ENCODE measurements at regions not wholly inside any gene's neighbourhood (a gene's known extent, or its start where the extent isn't known, plus 50 kb on each side); places are given as distances from the start of the nearest gene placed in this dataset.

DNA sequence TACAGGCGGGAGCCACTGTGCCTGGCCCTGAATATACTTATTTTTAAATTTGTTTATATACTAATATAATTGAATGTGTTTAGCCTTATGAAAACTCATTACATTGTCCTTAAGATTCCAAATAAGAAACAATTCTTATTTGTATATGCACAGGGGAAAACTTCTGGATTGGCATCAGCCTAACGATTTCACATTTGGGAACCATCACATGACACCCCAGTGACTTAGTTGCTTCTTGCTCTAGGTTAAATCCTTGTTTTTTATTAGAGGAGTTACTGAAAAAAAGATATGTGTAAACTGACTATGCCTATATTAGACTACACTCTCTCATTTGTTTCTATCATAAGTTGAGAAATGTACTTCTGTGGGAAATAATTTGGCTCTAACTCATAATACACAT is 520.2 kb downstream of the SPRY1 start:
- TF ChIP-seq, protein P1, sequence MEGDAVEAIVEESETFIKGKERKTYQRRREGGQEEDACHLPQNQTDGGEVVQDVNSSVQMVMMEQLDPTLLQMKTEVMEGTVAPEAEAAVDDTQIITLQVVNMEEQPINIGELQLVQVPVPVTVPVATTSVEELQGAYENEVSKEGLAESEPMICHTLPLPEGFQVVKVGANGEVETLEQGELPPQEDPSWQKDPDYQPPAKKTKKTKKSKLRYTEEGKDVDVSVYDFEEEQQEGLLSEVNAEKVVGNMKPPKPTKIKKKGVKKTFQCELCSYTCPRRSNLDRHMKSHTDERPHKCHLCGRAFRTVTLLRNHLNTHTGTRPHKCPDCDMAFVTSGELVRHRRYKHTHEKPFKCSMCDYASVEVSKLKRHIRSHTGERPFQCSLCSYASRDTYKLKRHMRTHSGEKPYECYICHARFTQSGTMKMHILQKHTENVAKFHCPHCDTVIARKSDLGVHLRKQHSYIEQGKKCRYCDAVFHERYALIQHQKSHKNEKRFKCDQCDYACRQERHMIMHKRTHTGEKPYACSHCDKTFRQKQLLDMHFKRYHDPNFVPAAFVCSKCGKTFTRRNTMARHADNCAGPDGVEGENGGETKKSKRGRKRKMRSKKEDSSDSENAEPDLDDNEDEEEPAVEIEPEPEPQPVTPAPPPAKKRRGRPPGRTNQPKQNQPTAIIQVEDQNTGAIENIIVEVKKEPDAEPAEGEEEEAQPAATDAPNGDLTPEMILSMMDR (IDR thresholded peaks at IDR 0.05) = no peak
- no peak for TF ChIP-seq EZH2 (IDR thresholded peaks at IDR 0.05; ENCODE audit: borderline replicate concordance, insufficient read depth, low read depth, low read length, poor library complexity, severe bottlenecking)
- Mint-ChIP-seq H3K27ac (no peak overlapping the region), H3K9me3 (ENCODE audit: insufficient read depth) (no peaks in the 10 kb centered on the region), H3K4me1 (no peaks in the 10 kb centered on the region), H3K4me3 (no peak overlapping the region), H3K27me3 (no peaks in the 10 kb centered on the region)
- no peaks in the 10 kb centered on the region for H3K36me3 ChIP-seq (replicated peaks in 1 of 2; ENCODE audit: control extremely low read depth in 1 of 2, control insufficient read depth in 1 of 2, extremely low read depth in 1 of 2, insufficient read depth in 2 of 2, low read length in 1 of 2)
- no peak overlapping the region for H2AFZ ChIP-seq (ENCODE audit: insufficient read depth, low read depth, low read length, poor library complexity, severe bottlenecking)
- CTCF ChIA-PET = no interaction called here
- ATAC-seq (ENCODE audit: low read depth) = no peak
- POLR2A ChIA-PET = no interaction called here
- no peaks in the 10 kb centered on the region for H3K9me3 ChIP-seq (ENCODE audit: control extremely low read depth in 1 of 3, control insufficient read depth in 2 of 3, insufficient read depth in 1 of 3, low read length in 2 of 3)
- no peak overlapping the region for H3K4me3 ChIP-seq (ENCODE audit: control extremely low read depth in 1 of 5, extremely low read depth in 1 of 5, insufficient read depth in 1 of 5, low read depth in 2 of 5, low read length in 4 of 5)
- intact Hi-C loops (cut with micrococcal nuclease) = no loop called here
- H3K27ac ChIP-seq (ENCODE audit: low read length in 2 of 2) = no peak overlapping the region
- no CpG with 5 or more reads among the region's 2 CpGs for WGBS (ENCODE audit: insufficient coverage)
- H3K9ac ChIP-seq (ENCODE audit: low read length) = no peak overlapping the region
- no peaks in the 10 kb centered on the region for H3K27me3 ChIP-seq (replicated peaks in 1 of 4; ENCODE audit: control extremely low read depth in 1 of 4, control insufficient read depth in 3 of 4, insufficient read depth in 4 of 4, low read length in 3 of 4)
- DNase-seq = no peak
- no peaks in the 10 kb centered on the region for H3K4me1 ChIP-seq (ENCODE audit: control insufficient read depth in 2 of 2, insufficient read depth in 2 of 2, low read length in 2 of 2)
- no peaks in the 10 kb centered on the region for H4K20me1 ChIP-seq (ENCODE audit: control insufficient read depth, insufficient read depth, low read length, poor library complexity, severe bottlenecking)
- no peaks in the 10 kb centered on the region for H3K79me2 ChIP-seq (ENCODE audit: control insufficient read depth, insufficient read depth, low read length)
- H3K4me2 ChIP-seq (replicated peaks; ENCODE audit: low read depth, low read length, poor library complexity, severe bottlenecking) = no peak overlapping the region

DNA sequence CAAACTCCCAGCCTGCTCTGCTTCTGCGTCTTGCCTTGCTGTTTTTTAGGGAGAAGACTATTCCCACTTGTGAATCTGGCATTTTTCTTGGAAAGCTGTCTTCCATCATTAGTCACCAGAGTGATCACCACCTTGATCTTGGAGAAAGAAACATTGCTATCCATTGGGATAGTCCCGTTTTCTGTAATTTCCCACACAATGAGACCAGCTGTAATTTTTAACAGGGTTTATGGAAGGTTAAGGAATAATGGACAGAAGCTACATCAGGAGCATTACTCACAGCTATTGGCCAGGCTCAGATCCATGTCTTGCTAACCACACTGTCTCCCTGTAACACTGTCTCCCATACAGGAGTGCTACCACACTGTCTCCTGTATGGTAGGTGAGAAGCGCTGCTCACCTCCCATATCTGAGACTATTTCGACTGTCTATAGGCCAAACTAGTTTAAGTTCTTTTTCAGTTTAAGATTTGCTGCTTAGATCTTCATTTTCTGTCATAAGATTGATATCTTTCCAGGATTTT is 523.0 kb downstream of the SPRY1 start:
- H3K4me3 Mint-ChIP-seq = no peak overlapping the region
- intact Hi-C loops (cut with micrococcal nuclease) = no loop called here
- no peak for ATAC-seq (ENCODE audit: low read depth)

More for the DNA sequence above, 523.0 kb downstream of the SPRY1 start:
- CTCF ChIA-PET = no interaction called here
- TF ChIP-seq, protein P1 (IDR thresholded peaks at IDR 0.05) = no peak
- no peak overlapping the region for H3K9ac ChIP-seq (ENCODE audit: low read length)
- H3K4me1 ChIP-seq (ENCODE audit: control insufficient read depth in 2 of 2, insufficient read depth in 2 of 2, low read length in 2 of 2) = no peaks in the 10 kb centered on the region
- H2AFZ ChIP-seq (ENCODE audit: insufficient read depth, low read depth, low read length, poor library complexity, severe bottlenecking) = no peak overlapping the region
- H3K4me1 Mint-ChIP-seq = no peaks in the 10 kb centered on the region
- WGBS (ENCODE audit: insufficient coverage) = no CpG with 5 or more reads among the region's 4 CpGs
- H3K4me3 ChIP-seq (ENCODE audit: control extremely low read depth in 1 of 5, extremely low read depth in 1 of 5, insufficient read depth in 1 of 5, low read depth in 2 of 5, low read length in 4 of 5) = no peak overlapping the region
- no peaks in the 10 kb centered on the region for H3K27me3 ChIP-seq (replicated peaks in 1 of 4; ENCODE audit: control extremely low read depth in 1 of 4, control insufficient read depth in 3 of 4, insufficient read depth in 4 of 4, low read length in 3 of 4)
- H3K4me2 ChIP-seq (replicated peaks; ENCODE audit: low read depth, low read length, poor library complexity, severe bottlenecking) = no peak overlapping the region
- H3K36me3 ChIP-seq (replicated peaks in 1 of 2; ENCODE audit: control extremely low read depth in 1 of 2, control insufficient read depth in 1 of 2, extremely low read depth in 1 of 2, insufficient read depth in 2 of 2, low read length in 1 of 2) = no peaks in the 10 kb centered on the region
- H3K27ac ChIP-seq (ENCODE audit: low read length in 2 of 2) = no peak overlapping the region
- H3K9me3 ChIP-seq (ENCODE audit: control extremely low read depth in 1 of 3, control insufficient read depth in 2 of 3, insufficient read depth in 1 of 3, low read length in 2 of 3) = no peaks in the 10 kb centered on the region
- POLR2A ChIA-PET = no interaction called here
- no peaks in the 10 kb centered on the region for H3K27me3 Mint-ChIP-seq
- H3K9me3 Mint-ChIP-seq (ENCODE audit: insufficient read depth) = no peaks in the 10 kb centered on the region
- DNase-seq = no peak
- no peak overlapping the region for H3K27ac Mint-ChIP-seq
- H4K20me1 ChIP-seq (ENCODE audit: control insufficient read depth, insufficient read depth, low read length, poor library complexity, severe bottlenecking) = no peaks in the 10 kb centered on the region
- no peaks in the 10 kb centered on the region for H3K79me2 ChIP-seq (ENCODE audit: control insufficient read depth, insufficient read depth, low read length)

Measured in B cell (primary cell).